ENCODE measurements at regions not wholly inside any gene's neighbourhood (a gene's known extent, or its start where the extent isn't known, plus 50 kb on each side); places are given as distances from the start of the nearest gene placed in this dataset.
"Not testable (repeated sequence)": the region's sequence is repeated elsewhere in the genome, so short reads cannot be mapped to it uniquely, and the experiment has no call there.

DNA sequence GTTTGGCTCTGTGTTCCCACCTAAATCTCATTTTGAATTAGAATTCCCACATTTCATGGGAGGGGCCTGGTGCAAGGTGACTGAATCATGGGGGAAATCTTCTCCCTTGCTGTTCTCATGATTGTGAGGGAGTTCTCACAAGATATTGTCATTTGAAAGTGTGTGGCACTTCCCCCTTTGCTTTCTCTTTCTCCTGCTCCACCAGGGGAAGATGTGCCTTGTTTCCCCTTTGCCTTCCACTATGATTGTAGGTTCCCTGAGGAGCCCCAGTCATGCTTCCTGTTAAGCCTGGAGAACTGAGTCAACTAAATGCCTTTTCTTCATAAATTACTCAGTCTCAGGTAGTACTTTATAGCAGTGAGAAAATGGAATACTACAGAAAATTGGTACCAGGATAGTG lies 157.2 kb upstream of the TPRG1 start:
- no peaks in the 10 kb centered on the region for H3K27me3 ChIP-seq (ENCODE audit: control insufficient read depth, insufficient read depth, low read length)
- no peaks in the 10 kb centered on the region for H3K4me1 ChIP-seq (ENCODE audit: control insufficient read depth, insufficient read depth, low read length)
- no peaks in the 10 kb centered on the region for H3K36me3 ChIP-seq (ENCODE audit: control insufficient read depth, insufficient read depth, low read length)
- no peak for DNase-seq
- no peak overlapping the region for H3K27ac ChIP-seq (ENCODE audit: low read length)
- H3K4me3 ChIP-seq (ENCODE audit: low read length): no peak overlapping the region
- H3K9me3 ChIP-seq (ENCODE audit: control insufficient read depth, low read depth, low read length): no peaks in the 10 kb centered on the region

DNA sequence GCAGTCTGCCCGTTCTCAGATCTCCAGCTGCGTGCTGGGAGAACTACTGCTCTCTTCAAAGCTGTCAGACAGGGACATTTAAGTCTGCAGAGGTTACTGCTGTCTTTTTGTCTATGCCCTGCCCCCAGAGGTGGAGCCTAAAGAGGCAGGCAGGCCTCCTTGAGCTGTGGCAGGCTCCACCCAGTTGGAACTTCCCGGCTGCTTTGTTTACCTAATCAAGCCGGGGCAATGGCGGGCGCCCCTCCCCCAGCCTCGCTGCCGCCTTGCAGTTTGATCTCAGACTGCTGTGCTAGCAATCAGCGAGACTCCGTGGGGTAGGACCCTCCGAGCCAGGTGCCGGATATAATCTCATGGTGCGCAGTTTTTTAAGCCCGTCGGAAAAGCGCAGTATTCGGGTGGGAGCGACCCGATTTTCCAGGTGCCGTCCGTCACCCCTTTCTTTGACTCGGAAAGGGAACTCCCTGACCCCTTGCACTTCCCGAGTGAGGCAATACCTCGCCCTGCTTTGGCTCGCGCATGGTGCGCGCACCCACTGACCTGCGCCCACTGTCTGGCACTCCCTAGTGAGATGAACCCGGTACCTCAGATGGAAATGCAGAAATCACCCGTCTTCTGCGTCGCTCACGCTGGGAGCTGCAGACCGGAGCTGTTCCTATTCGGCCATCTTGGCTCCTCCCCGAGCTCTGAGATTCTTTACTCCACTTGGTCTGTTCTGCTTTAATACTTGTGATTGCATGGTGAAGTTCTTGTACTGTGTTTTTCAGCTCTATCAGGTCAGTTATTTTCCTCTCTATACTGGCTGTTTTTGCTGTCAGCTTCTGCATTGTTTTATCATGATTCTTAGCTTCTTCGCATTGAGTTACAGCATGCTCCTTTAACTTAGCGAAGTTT lies 148.9 kb upstream of the TPRG1 start:
- DNase-seq: not testable (repeated sequence)

DNA sequence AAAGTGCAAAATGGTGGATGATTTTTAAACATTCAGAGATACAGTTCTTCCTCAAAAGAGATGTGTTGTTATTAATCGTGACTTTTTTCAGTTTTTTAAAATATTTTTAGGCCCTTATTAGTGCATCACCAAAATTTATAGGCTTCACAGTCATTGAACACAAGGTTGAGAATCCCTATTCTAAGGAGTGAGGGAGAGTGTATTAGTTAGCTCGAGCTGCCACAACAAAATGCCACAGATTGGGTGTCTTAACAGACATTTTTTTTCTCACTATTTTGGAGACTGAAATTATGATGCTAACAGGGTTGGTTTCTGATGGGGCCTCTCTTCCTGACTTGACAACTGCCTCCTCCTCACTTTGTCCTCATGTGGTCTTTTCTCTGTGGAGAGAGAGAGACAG lies 145.9 kb upstream of the TPRG1 start:
- H3K4me1 ChIP-seq (ENCODE audit: control insufficient read depth, insufficient read depth, low read length): no peaks in the 10 kb centered on the region
- no peaks in the 10 kb centered on the region for H3K9me3 ChIP-seq (ENCODE audit: control insufficient read depth, low read depth, low read length)
- WGBS (ENCODE audit: insufficient coverage, low lambda C conversion rate): no CpG with 5 or more reads among the region's 2 CpGs
- no peaks in the 10 kb centered on the region for H3K36me3 ChIP-seq (ENCODE audit: control insufficient read depth, insufficient read depth, low read length)
- no peak overlapping the region for H3K27ac ChIP-seq (ENCODE audit: low read length)
- H3K27me3 ChIP-seq (ENCODE audit: control insufficient read depth, insufficient read depth, low read length): no peaks in the 10 kb centered on the region
- no peak for DNase-seq
- no peak overlapping the region for H3K4me3 ChIP-seq (ENCODE audit: low read length)

More for the DNA sequence above, 148.9 kb upstream of the TPRG1 start:
- not testable (repeated sequence) for H3K36me3 ChIP-seq (ENCODE audit: control insufficient read depth, insufficient read depth, low read length); H3K9me3 ChIP-seq (ENCODE audit: control insufficient read depth, low read depth, low read length); H3K4me3 ChIP-seq (ENCODE audit: low read length); H3K27me3 ChIP-seq (ENCODE audit: control insufficient read depth, insufficient read depth, low read length); H3K4me1 ChIP-seq (ENCODE audit: control insufficient read depth, insufficient read depth, low read length); H3K27ac ChIP-seq (ENCODE audit: low read length)
- 94% methylated on average over 7 of the region's 39 CpGs for WGBS (ENCODE audit: insufficient coverage, low lambda C conversion rate)

DNA sequence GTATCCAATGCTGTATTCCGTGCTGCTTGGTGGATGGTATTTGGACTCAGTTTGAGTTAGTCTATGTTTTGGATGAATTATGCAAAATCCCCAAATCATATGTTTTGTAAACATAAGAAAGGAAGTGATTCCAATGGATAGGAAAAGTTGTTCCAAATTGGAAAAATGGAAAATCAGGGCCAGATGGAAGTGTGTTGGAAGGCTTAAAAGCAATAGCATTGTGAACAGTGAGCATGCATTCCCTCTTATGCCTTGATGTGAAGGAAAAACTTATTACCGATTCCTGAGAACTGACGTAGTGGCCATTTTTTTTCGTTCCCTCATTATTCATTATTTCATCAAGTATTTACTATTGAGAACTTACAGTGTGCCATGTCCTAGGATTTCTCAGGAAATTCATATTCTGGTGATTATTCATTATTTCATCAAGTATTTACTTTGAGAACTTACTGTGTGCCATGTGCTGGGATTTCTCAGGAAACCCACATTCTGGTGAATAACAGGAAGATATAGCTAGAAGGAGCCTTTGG lies 144.1 kb upstream of the TPRG1 start:
- no peak for DNase-seq
- Histone ChIP-seq H3K36me3 (ENCODE audit: control insufficient read depth, insufficient read depth, low read length) (no peaks in the 10 kb centered on the region), H3K27me3 (ENCODE audit: control insufficient read depth, insufficient read depth, low read length) (no peaks in the 10 kb centered on the region), H3K9me3 (ENCODE audit: control insufficient read depth, low read depth, low read length) (no peaks in the 10 kb centered on the region), H3K4me3 (ENCODE audit: low read length) (no peak overlapping the region), H3K4me1 (ENCODE audit: control insufficient read depth, insufficient read depth, low read length) (no peaks in the 10 kb centered on the region), H3K27ac (ENCODE audit: low read length) (no peak overlapping the region)
- WGBS (ENCODE audit: insufficient coverage, low lambda C conversion rate): 60% methylated on average over 1 of the region's 4 CpGs

DNA sequence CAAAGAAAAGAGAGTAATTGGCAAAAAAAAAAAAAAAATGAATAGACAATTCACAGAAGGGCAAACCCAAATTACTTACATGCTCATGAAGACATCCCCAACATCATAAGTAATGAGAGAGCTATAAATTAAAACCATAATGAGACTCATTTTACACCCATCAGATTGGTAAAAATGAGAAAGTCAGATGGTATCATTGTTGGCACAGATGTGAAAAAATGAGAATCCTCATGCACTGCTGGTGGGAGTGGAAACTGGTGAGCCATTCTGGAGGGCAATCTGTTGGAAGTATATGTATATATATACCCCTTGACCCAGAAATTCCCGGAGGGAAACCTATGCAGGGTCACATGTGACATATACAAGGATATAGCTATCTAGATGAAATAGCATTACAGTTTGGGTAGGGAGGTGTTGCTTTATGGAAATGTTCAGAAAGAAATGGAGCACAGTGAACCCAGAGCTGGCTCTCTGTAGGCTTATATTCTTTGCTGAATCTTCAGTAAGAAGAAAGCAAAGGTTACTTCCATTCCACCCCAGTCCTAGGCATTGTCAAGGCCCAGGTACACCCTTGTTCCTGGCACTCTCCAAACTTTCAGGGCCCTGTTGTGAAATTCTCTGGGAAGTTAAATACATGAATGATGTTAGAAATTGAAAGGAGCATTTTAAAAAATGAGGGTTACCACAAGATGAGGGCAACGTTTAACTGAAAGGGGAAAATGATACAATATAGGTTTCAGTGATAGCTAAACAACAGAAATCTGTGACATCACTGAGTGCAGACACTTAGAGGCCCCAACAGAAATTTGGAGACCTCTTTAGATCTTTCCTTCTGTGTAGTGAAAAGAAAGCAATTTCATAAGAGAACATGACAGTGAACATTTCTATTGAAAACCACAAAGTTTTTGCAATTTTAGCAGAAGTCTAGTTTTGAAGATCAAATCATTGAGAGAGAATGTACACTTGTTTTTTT lies 132.7 kb upstream of the TPRG1 start:
- no peak for DNase-seq
- 93% methylated on average over 2 of the region's 2 CpGs for WGBS (ENCODE audit: insufficient coverage, low lambda C conversion rate)
- Histone ChIP-seq H3K4me1 (ENCODE audit: control insufficient read depth, insufficient read depth, low read length) (no peaks in the 10 kb centered on the region), H3K36me3 (ENCODE audit: control insufficient read depth, insufficient read depth, low read length) (no peaks in the 10 kb centered on the region), H3K27me3 (ENCODE audit: control insufficient read depth, insufficient read depth, low read length) (no peaks in the 10 kb centered on the region), H3K9me3 (ENCODE audit: control insufficient read depth, low read depth, low read length) (peaks cover 3% of the 10 kb centered on the region), H3K27ac (ENCODE audit: low read length) (no peak overlapping the region), H3K4me3 (ENCODE audit: low read length) (no peak overlapping the region)

DNA sequence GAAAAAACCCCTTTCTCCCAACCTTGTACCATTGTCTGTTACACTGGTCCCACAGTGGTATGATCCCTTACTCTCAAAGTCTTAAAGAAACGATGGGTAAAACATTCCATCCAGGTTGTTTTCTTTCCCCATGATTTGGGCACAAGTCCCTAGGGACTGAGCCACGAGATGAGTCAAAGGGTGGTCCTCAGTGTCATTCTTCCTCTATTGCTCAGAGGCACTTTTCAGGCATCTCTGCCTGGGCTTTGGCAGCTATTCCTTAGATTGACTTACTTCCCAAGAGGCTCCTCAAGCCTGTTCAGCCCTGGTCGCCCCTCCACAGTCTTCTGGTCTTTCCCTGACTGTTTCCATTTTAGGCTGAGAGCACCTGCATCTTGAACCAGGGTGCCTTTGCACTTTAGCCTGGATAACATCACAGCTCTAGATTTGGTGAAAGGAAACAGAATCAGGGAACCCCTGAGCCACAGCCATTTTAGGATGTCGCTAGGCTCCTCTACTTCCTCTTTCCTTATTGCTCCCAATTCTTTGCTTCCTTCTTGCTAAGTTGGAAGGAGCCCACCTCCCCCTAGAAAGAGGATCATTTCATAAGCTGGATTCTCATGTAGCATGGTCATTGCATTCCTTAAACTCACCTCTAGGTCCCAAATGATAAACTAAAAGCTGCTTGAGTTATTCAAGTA lies 131.0 kb upstream of the TPRG1 start:
- no peaks in the 10 kb centered on the region for H3K27me3 ChIP-seq (ENCODE audit: control insufficient read depth, insufficient read depth, low read length)
- no peaks in the 10 kb centered on the region for H3K36me3 ChIP-seq (ENCODE audit: control insufficient read depth, insufficient read depth, low read length)
- H3K9me3 ChIP-seq (ENCODE audit: control insufficient read depth, low read depth, low read length): no peaks in the 10 kb centered on the region
- no peak overlapping the region for H3K27ac ChIP-seq (ENCODE audit: low read length)
- no peak for DNase-seq
- H3K4me1 ChIP-seq (ENCODE audit: control insufficient read depth, insufficient read depth, low read length): no peaks in the 10 kb centered on the region
- WGBS (ENCODE audit: insufficient coverage, low lambda C conversion rate): no CpG with 5 or more reads among the region's 4 CpGs
- no peak overlapping the region for H3K4me3 ChIP-seq (ENCODE audit: low read length)

DNA sequence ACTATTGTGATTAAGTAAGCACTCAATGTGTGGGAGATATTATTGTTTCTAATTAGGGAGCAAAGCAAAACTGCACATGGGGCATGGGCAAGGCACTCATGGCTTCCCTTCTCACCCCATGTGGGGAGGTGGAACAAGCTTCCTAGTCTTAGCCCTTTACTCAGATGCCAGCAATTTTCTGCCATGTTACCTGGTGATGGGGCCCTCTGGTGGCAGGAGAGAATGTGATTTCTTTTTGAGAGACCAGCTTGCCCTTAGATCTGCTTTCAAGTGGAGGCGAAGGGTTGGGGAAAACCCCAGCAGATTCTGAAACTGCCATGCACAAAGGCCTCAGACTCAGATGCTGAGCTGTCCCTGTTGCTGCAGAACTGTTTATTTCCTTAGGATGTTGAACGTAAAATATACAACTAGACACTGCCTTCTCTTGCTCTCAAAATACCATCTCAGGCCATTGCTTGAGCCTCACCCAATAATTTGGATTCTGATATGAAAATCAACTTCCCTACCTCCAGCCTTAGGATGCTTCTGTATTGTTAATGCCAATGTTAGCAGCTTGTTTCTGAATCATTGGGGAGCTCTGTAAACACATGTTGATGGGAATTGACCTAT lies 130.2 kb upstream of the TPRG1 start:
- no CpG with 5 or more reads among the region's 2 CpGs for WGBS (ENCODE audit: insufficient coverage, low lambda C conversion rate)
- no peaks in the 10 kb centered on the region for H3K9me3 ChIP-seq (ENCODE audit: control insufficient read depth, low read depth, low read length)
- H3K4me3 ChIP-seq (ENCODE audit: low read length): no peak overlapping the region
- H3K27me3 ChIP-seq (ENCODE audit: control insufficient read depth, insufficient read depth, low read length): no peaks in the 10 kb centered on the region
- H3K27ac ChIP-seq (ENCODE audit: low read length): no peak overlapping the region
- DNase-seq: peak; percentile 15 to 47
- no peaks in the 10 kb centered on the region for H3K4me1 ChIP-seq (ENCODE audit: control insufficient read depth, insufficient read depth, low read length)
- no peaks in the 10 kb centered on the region for H3K36me3 ChIP-seq (ENCODE audit: control insufficient read depth, insufficient read depth, low read length)

DNA sequence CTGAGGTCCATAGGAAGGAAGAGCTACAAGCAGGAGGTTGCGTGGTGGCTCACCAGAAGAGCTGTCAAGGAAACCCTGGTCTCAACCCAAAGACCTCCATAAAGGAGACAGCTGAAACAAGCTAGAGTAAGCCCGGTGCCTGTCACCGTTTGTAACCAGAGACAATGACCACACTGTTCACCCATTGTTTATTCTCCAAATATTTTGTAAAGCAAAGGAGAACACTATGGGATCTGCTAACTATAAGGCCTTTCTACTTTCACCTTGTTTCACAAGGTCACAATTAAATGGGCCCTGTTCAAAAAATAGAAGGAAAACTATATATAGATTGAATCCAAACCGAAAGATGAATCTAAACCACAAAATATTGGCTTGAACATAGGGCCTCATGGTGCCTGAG lies 128.9 kb upstream of the TPRG1 start:
- H3K9me3 ChIP-seq (ENCODE audit: control insufficient read depth, low read depth, low read length): no peaks in the 10 kb centered on the region
- whole genome bisulfite sequencing (ENCODE audit: insufficient coverage, low lambda C conversion rate): 100% methylated on average over 1 of the region's 4 CpGs
- no peaks in the 10 kb centered on the region for H3K4me1 ChIP-seq (ENCODE audit: control insufficient read depth, insufficient read depth, low read length)
- H3K27me3 ChIP-seq (ENCODE audit: control insufficient read depth, insufficient read depth, low read length): no peaks in the 10 kb centered on the region
- H3K4me3 ChIP-seq (ENCODE audit: low read length): no peak overlapping the region
- no peak for DNase-seq
- no peaks in the 10 kb centered on the region for H3K36me3 ChIP-seq (ENCODE audit: control insufficient read depth, insufficient read depth, low read length)
- H3K27ac ChIP-seq (ENCODE audit: low read length): no peak overlapping the region

DNA sequence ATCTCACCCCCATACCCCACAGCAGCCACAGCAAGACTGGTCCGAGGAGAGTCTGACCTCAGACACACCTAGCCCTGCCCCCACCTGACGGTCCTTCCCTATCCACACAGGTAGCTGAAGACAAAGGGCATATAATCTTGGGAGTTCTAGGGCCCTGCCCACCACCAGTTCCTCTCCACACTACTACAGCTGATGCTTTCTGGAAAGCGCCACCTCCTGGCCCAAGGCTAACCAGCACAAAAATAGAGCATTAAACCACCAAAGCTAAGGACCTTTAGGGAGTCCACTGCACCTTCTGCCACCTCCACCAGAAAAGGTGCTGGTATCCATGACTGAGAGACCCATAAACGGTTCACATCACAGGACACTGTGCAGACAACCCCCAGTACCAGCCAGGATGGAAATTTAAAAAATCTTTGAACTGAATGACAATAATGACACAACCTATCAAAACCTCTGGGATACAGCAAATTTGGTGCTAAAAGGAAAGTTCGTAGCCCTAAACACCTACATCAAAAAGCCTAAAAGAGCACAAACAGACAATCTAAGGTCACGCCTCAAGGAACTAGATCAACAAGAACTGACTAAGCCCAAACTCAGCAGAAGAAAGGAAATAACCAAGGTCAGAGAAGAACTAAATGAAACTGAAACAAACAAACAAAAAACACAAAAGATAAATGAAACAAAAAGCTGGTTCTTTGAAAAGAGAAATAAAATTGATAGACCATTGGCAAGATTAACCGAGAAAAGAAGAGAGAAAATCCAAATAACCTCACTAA lies 122.1 kb upstream of the TPRG1 start:
- H3K36me3 ChIP-seq (ENCODE audit: control insufficient read depth, insufficient read depth, low read length): no peaks in the 10 kb centered on the region
- H3K27me3 ChIP-seq (ENCODE audit: control insufficient read depth, insufficient read depth, low read length): no peaks in the 10 kb centered on the region
- no peaks in the 10 kb centered on the region for H3K4me1 ChIP-seq (ENCODE audit: control insufficient read depth, insufficient read depth, low read length)
- DNase-seq: no peak
- H3K9me3 ChIP-seq (ENCODE audit: control insufficient read depth, low read depth, low read length): no peaks in the 10 kb centered on the region
- no peak overlapping the region for H3K27ac ChIP-seq (ENCODE audit: low read length)
- WGBS (ENCODE audit: insufficient coverage, low lambda C conversion rate): 100% methylated on average over 3 of the region's 7 CpGs
- H3K4me3 ChIP-seq (ENCODE audit: low read length): no peak overlapping the region

Data from large intestine (tissue), 3 donors.